ENCODE measurements at regions not wholly inside any gene's neighbourhood (a gene's known extent, or its start where the extent isn't known, plus 50 kb on each side); places are given as distances from the start of the nearest gene placed in this dataset.
A peak's percentile ranks its signal among the peaks of the same experiment; 100 is the strongest.

DNA sequence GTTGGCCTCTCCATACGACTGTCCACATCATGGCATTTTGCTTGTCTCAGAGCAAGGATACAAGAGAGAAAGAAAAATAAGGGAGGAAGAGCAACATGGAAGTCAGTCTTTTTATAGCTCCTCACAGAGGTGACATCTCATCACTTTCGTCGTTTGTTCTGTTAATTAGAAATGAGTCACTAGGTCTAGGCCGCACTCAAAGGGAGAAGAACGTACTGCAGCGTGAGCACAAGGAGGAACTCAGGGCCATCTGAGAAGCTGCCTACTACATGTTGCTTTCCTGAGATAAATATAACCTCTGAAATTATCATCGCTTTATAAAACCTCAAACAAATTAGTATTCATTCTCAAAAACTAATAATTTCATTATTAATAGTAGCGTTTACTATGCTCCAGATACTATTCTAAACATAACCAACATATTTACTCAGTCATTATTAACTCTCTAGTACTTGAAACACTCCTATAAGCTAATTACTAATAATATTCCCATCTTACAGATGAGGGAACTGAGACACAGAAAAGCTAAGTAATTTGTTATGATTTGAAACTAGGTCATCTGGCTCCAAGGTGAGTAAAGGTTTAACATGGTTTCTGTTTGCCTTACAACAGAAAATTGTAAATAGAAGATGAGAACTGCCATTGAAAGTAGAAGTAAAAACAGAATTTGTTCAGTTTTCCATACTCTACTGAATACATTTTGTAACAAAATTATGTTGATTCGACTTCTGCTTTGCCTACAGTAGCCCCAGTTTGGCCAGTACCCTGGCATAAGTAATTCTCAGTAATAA is 213.2 kb upstream of the UGT8 start:
- TF ChIP-seq NFE2L1 (CRISPR knock-in tag; IDR thresholded peaks at IDR 0.05) (no peak), GABPB1 (CRISPR knock-in tag; IDR thresholded peaks at IDR 0.05) (no peak), ZNF219 (CRISPR knock-in tag; IDR thresholded peaks at IDR 0.05; ENCODE audit: borderline replicate concordance) (no peak), ZNF317 (CRISPR knock-in tag; IDR thresholded peaks at IDR 0.05; ENCODE audit: borderline replicate concordance, low read depth) (no peak), JAZF1 (CRISPR knock-in tag; IDR thresholded peaks at IDR 0.05) (no peak)
- TF ChIP-seq, protein P1, sequence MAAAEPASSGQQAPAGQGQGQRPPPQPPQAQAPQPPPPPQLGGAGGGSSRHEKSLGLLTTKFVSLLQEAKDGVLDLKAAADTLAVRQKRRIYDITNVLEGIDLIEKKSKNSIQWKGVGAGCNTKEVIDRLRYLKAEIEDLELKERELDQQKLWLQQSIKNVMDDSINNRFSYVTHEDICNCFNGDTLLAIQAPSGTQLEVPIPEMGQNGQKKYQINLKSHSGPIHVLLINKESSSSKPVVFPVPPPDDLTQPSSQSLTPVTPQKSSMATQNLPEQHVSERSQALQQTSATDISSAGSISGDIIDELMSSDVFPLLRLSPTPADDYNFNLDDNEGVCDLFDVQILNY (CRISPR knock-in tag; IDR thresholded peaks at IDR 0.05) = no peak
- TF ChIP-seq, protein P2, sequence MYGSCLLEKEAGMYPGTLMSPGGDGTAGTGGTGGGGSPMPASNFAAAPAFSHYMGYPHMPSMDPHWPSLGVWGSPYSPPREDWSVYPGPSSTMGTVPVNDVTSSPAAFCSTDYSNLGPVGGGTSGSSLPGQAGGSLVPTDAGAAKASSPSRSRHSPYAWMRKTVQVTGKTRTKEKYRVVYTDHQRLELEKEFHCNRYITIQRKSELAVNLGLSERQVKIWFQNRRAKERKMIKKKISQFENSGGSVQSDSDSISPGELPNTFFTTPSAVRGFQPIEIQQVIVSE (CRISPR knock-in tag; IDR thresholded peaks at IDR 0.05; ENCODE audit: borderline replicate concordance) = no peak
- TF ChIP-seq, protein P3, sequence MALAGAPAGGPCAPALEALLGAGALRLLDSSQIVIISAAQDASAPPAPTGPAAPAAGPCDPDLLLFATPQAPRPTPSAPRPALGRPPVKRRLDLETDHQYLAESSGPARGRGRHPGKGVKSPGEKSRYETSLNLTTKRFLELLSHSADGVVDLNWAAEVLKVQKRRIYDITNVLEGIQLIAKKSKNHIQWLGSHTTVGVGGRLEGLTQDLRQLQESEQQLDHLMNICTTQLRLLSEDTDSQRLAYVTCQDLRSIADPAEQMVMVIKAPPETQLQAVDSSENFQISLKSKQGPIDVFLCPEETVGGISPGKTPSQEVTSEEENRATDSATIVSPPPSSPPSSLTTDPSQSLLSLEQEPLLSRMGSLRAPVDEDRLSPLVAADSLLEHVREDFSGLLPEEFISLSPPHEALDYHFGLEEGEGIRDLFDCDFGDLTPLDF (CRISPR knock-in tag; IDR thresholded peaks at IDR 0.05) = no peak
- TF ChIP-seq, protein P4, sequence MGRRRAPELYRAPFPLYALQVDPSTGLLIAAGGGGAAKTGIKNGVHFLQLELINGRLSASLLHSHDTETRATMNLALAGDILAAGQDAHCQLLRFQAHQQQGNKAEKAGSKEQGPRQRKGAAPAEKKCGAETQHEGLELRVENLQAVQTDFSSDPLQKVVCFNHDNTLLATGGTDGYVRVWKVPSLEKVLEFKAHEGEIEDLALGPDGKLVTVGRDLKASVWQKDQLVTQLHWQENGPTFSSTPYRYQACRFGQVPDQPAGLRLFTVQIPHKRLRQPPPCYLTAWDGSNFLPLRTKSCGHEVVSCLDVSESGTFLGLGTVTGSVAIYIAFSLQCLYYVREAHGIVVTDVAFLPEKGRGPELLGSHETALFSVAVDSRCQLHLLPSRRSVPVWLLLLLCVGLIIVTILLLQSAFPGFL (CRISPR knock-in tag; IDR thresholded peaks at IDR 0.05; ENCODE audit: borderline replicate concordance) = no peak
- TF ChIP-seq, protein P5, sequence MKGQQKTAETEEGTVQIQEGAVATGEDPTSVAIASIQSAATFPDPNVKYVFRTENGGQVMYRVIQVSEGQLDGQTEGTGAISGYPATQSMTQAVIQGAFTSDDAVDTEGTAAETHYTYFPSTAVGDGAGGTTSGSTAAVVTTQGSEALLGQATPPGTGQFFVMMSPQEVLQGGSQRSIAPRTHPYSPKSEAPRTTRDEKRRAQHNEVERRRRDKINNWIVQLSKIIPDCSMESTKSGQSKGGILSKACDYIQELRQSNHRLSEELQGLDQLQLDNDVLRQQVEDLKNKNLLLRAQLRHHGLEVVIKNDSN (CRISPR knock-in tag; IDR thresholded peaks at IDR 0.05) = no peak
- peaks cover 12% of the 10 kb centered on the region for H3K4me1 Mint-ChIP-seq
- CTCF ChIA-PET = interaction anchor here (1.0 to 1.5 kb wide), 5 partner anchors 45 to 423 kb away, joined by 3 to 5 read pairs (median 4); no protein-coding TSS in a partner anchor
- no peaks in the 10 kb centered on the region for H3K36me3 Mint-ChIP-seq
- no peak overlapping the region for H3K4me3 Mint-ChIP-seq
- POLR2A ChIA-PET = no interaction called here
- no peaks in the 10 kb centered on the region for H3K27me3 Mint-ChIP-seq (ENCODE audit: low read depth)
- H3K27ac Mint-ChIP-seq = no peak overlapping the region
- DNase-seq (ENCODE audit: low spot score) (no peak), ATAC-seq (no peak)
- H3K9me3 Mint-ChIP-seq = no peaks in the 10 kb centered on the region

DNA sequence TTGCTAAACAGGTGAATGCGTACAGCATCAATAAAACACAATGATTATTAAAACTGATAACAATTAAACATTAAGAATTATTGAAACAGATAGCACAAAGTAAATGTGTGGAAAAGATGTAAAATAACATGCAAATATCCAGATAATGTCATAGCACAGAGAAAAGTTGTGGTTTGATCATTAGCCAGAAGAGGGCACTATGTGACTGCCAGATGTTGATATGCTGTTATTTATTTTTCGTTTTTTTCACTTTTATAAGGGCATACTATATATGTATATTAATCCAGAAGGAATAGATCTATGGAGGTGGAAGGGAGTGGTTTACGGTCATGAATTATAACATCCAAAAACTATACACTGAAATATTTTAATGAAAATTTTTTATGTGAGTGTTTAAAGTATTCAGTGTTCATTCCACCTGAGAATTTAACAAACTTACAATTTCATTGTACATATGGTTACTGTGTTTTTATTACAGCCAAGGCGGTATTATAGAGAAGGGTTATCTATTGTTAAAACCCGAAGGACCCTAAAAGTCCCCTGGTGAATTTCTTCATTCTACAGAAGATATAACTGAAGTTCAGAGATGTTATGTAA is 211.9 kb upstream of the UGT8 start:
- H3K27me3 Mint-ChIP-seq (ENCODE audit: low read depth) = no peaks in the 10 kb centered on the region
- DNase-seq (ENCODE audit: low spot score) (no peak), ATAC-seq (no peak)
- H3K4me3 Mint-ChIP-seq = no peak overlapping the region
- peaks cover 12% of the 10 kb centered on the region for H3K4me1 Mint-ChIP-seq
- TF ChIP-seq GABPB1 (CRISPR knock-in tag; IDR thresholded peaks at IDR 0.05) (no peak), NR3C1 (CRISPR knock-in tag; conservative IDR thresholded peaks at IDR 0.05; ENCODE audit: low read depth) (no peak), ELF4 (CRISPR knock-in tag; IDR thresholded peaks at IDR 0.05; ENCODE audit: low read depth) (no peak), ZNF671 (CRISPR knock-in tag; IDR thresholded peaks at IDR 0.05) (no peak)
- TF ChIP-seq, protein P6, sequence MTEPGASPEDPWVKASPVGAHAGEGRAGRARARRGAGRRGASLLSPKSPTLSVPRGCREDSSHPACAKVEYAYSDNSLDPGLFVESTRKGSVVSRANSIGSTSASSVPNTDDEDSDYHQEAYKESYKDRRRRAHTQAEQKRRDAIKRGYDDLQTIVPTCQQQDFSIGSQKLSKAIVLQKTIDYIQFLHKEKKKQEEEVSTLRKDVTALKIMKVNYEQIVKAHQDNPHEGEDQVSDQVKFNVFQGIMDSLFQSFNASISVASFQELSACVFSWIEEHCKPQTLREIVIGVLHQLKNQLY (CRISPR knock-in tag; IDR thresholded peaks at IDR 0.05) = no peak
- TF ChIP-seq, protein P7, sequence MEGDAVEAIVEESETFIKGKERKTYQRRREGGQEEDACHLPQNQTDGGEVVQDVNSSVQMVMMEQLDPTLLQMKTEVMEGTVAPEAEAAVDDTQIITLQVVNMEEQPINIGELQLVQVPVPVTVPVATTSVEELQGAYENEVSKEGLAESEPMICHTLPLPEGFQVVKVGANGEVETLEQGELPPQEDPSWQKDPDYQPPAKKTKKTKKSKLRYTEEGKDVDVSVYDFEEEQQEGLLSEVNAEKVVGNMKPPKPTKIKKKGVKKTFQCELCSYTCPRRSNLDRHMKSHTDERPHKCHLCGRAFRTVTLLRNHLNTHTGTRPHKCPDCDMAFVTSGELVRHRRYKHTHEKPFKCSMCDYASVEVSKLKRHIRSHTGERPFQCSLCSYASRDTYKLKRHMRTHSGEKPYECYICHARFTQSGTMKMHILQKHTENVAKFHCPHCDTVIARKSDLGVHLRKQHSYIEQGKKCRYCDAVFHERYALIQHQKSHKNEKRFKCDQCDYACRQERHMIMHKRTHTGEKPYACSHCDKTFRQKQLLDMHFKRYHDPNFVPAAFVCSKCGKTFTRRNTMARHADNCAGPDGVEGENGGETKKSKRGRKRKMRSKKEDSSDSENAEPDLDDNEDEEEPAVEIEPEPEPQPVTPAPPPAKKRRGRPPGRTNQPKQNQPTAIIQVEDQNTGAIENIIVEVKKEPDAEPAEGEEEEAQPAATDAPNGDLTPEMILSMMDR (IDR thresholded peaks at IDR 0.05) = peak; percentile 60
- H3K9me3 Mint-ChIP-seq = no peaks in the 10 kb centered on the region
- ChIA-PET POLR2A (no interaction called here), CTCF (no interaction called here)
- H3K27ac Mint-ChIP-seq = no peak overlapping the region
- H3K36me3 Mint-ChIP-seq = no peaks in the 10 kb centered on the region

Measured in WTC11 (cell line).